CD14-positive monocyte (primary cell): ENCODE measurements at regions not wholly inside any gene's neighbourhood (a gene's known extent, or its start where the extent isn't known, plus 50 kb on each side); places are given as distances from the start of the nearest gene placed in this dataset.

Experiments used
- DNase-seq, 3 donors: peaks; one replicate each; pipeline ENCODE4 v3.0.0-alpha.2; 2011 to 2022
- H2AFZ ChIP-seq: 2 replicates; pipeline ENCODE4 v1.6.0; 2012; ENCODE audit warnings: mild to moderate bottlenecking, low read depth, low read length, inconsistent platforms; ENCODE audit not compliant: insufficient read depth, poor library complexity, severe bottlenecking
- H3K27ac ChIP-seq, 2 donors: 1 replicate in 1 of 2; 2 replicates in 1 of 2; pipeline ENCODE4 v1.5.1; 2012 to 2013; ENCODE audit warnings: low read length in 2 of 2, control low read depth in 1 of 2, inconsistent platforms in 1 of 2, low read depth in 1 of 2, mild to moderate bottlenecking in 1 of 2
- H3K27me3 ChIP-seq, 2 donors: one replicate each; pipeline versions ENCODE4 v1.6.0 to v1.6.1; 2011 to 2013; ENCODE audit warnings: low read length in 2 of 2; ENCODE audit not compliant: control insufficient read depth in 2 of 2, insufficient read depth in 2 of 2
- H3K36me3 ChIP-seq, 2 donors: replicated peaks in 1 of 2; 1 replicate in 1 of 2; 2 replicates in 1 of 2; pipeline versions ENCODE4 v1.5.1 to v1.6.1; 2012 to 2013; ENCODE audit warnings: low read length in 2 of 2, control low read depth in 1 of 2, inconsistent platforms in 1 of 2, mild to moderate bottlenecking in 1 of 2; ENCODE audit not compliant: insufficient read depth in 2 of 2, control insufficient read depth in 1 of 2
- H3K4me1 ChIP-seq, 2 donors: 1 replicate in 1 of 2; 2 replicates in 1 of 2; pipeline versions ENCODE4 v1.5.1 to v1.6.1; 2012 to 2013; ENCODE audit warnings: low read length in 2 of 2, control low read depth in 1 of 2, inconsistent platforms in 1 of 2, mild to moderate bottlenecking in 1 of 2, moderate library complexity in 1 of 2; ENCODE audit not compliant: insufficient read depth in 2 of 2, control insufficient read depth in 1 of 2
- H3K4me2 ChIP-seq: replicated peaks from 2 replicates; pipeline ENCODE3; 2012; ENCODE audit warnings: low read length, moderate library complexity, mild to moderate bottlenecking; ENCODE audit not compliant: poor library complexity, severe bottlenecking; ENCODE audit errors: extremely low read depth
- H3K4me3 ChIP-seq, 3 experiments: fragments of 200-600 bp in 1 of 3; sonication (generic) in 1 of 3; replicated peaks in 1 of 3; 1 replicate in 2 of 3; 2 replicates in 1 of 3; pipeline ENCODE4 v1.5.1; 2011 to 2013; ENCODE audit warnings: low read length in 3 of 3, mild to moderate bottlenecking in 3 of 3, control low read depth in 2 of 3, low read depth in 2 of 3, inconsistent platforms in 1 of 3, moderate library complexity in 1 of 3
- H3K79me2 ChIP-seq: 2 replicates; pipeline ENCODE4 v1.6.0; 2012; ENCODE audit warnings: mild to moderate bottlenecking, control low read depth, inconsistent platforms, low read length, moderate library complexity; ENCODE audit not compliant: insufficient read depth
- H3K9ac ChIP-seq: 2 replicates; pipeline ENCODE4 v1.6.0; 2017; ENCODE audit warnings: low read length, mild to moderate bottlenecking; ENCODE audit not compliant: insufficient read depth, poor library complexity, severe bottlenecking
- H3K9me3 ChIP-seq, 2 donors: replicated peaks in 1 of 2; 1 replicate in 1 of 2; 2 replicates in 1 of 2; pipeline versions ENCODE4 v1.5.1 to v1.6.1; 2012 to 2013; ENCODE audit warnings: low read length in 2 of 2, control low read depth in 1 of 2; ENCODE audit not compliant: control insufficient read depth in 1 of 2, insufficient read depth in 1 of 2
- H4K20me1 ChIP-seq: 2 replicates; pipeline ENCODE4 v1.6.0; 2012; ENCODE audit warnings: mild to moderate bottlenecking, low read length, control low read depth, moderate library complexity; ENCODE audit not compliant: insufficient read depth
- H3K27ac Mint-ChIP-seq, 7 donors: one replicate each; pipeline ENCODE4 v1.8.0; 2020; ENCODE audit warnings: mild to moderate bottlenecking in 7 of 7, mixed read lengths in 7 of 7, moderate library complexity in 6 of 7, inconsistent platforms in 2 of 7
- H3K27me3 Mint-ChIP-seq, 3 donors: one replicate each; pipeline ENCODE4 v1.8.0; 2021 to 2022; ENCODE audit warnings: low read depth in 3 of 3, mild to moderate bottlenecking in 3 of 3, mixed read lengths in 3 of 3, moderate library complexity in 3 of 3, inconsistent platforms in 1 of 3
- H3K36me3 Mint-ChIP-seq, 2 donors: one replicate each; pipeline ENCODE4 v1.8.0; 2020; ENCODE audit warnings: mixed read lengths in 2 of 2, inconsistent platforms in 1 of 2, mild to moderate bottlenecking in 1 of 2
- H3K4me1 Mint-ChIP-seq: one replicate; pipeline ENCODE4 v1.8.0; 2020; ENCODE audit warnings: mild to moderate bottlenecking, mixed read lengths
- H3K4me3 Mint-ChIP-seq, 2 donors: one replicate each; pipeline ENCODE4 v1.8.0; 2020; ENCODE audit warnings: mild to moderate bottlenecking in 2 of 2, mixed read lengths in 2 of 2, moderate library complexity in 1 of 2
- H3K9me3 Mint-ChIP-seq, 7 donors: one replicate each; pipeline ENCODE4 v1.8.0; 2020 to 2022; ENCODE audit warnings: mixed read lengths in 7 of 7, mild to moderate bottlenecking in 6 of 7, moderate library complexity in 6 of 7, inconsistent platforms in 2 of 7
- CTCF ChIP-seq: fragments of 200-600 bp; IDR thresholded peaks from one replicate; pipeline ENCODE4 v1.8.0; 2022; ENCODE audit warnings: antibody characterized with exemption, mild to moderate bottlenecking
- WGBS: methylation state at CpG from one replicate; pipeline ENCODE4 v1.1.5; 2013; ENCODE audit warnings: missing lambda C conversion rate; ENCODE audit not compliant: insufficient coverage; 5-methylcytosine and 5-hydroxymethylcytosine counted together
- intact Hi-C, 2 donors: fragments of 100-400 bp; cut with micrococcal nuclease; formaldehyde crosslinking; loops; one replicate each; pipeline versions ENCODE4 v1.15.0 to v1.15.1; 2023

- no peak overlapping the region for H3K4me2 ChIP-seq
- no peak overlapping the region for H3K9ac ChIP-seq
- Mint-ChIP-seq H3K4me3 (no peak overlapping the region), H3K4me1 (no peaks in the 10 kb centered on the region), H3K27me3 (peaks cover 5 to 14% (median 12%) of the 10 kb centered on the region in 3 donors), H3K27ac (peak overlapping the region in 1 of 7 donors; percentile 66), H3K9me3 (peaks cover 0 to 6% (median 0%) of the 10 kb centered on the region in 7 donors), H3K36me3 (no peaks in the 10 kb centered on the region)
- no peak for TF ChIP-seq CTCF
- no peaks in the 10 kb centered on the region for H4K20me1 ChIP-seq
- H3K79me2 ChIP-seq = no peaks in the 10 kb centered on the region
- no peak overlapping the region for H2AFZ ChIP-seq
- H3K4me3 ChIP-seq = no peak overlapping the region
- H3K9me3 ChIP-seq = no peaks in the 10 kb centered on the region
- no CpG with 5 or more reads among the region's 1 CpG for WGBS
- intact Hi-C loops = no loop called here
- no peak overlapping the region for H3K27ac ChIP-seq
- no peak for DNase-seq
- H3K36me3 ChIP-seq = no peaks in the 10 kb centered on the region
- no peaks in the 10 kb centered on the region for H3K27me3 ChIP-seq
- no peaks in the 10 kb centered on the region for H3K4me1 ChIP-seq
Observed at GRCh38 chr9:13569602-13570067, 290.1 kb upstream of the MPDZ start.

- Histone ChIP-seq H3K27ac (no peak overlapping the region), H3K79me2 (no peaks in the 10 kb centered on the region), H3K9ac (no peak overlapping the region), H3K36me3 (no peaks in the 10 kb centered on the region), H3K4me1 (no peaks in the 10 kb centered on the region), H3K4me3 (no peak overlapping the region), H3K27me3 (no peaks in the 10 kb centered on the region), H4K20me1 (no peaks in the 10 kb centered on the region), H3K4me2 (no peak overlapping the region), H3K9me3 (no peaks in the 10 kb centered on the region), H2AFZ (no peak overlapping the region)
- Mint-ChIP-seq H3K9me3 (peaks cover 0 to 6% (median 0%) of the 10 kb centered on the region in 7 donors), H3K36me3 (no peaks in the 10 kb centered on the region), H3K4me3 (peak overlapping the region in 1 of 2 donors; percentile 8), H3K27ac (peak overlapping the region in 1 of 7 donors; percentile 66), H3K4me1 (no peaks in the 10 kb centered on the region), H3K27me3 (peaks cover 5 to 14% (median 12%) of the 10 kb centered on the region in 3 donors)
- 3% methylated on average over 16 of the region's 18 CpGs for WGBS
- no peak for TF ChIP-seq CTCF
- intact Hi-C loops = no loop called here
- no peak for DNase-seq
Observed at GRCh38 chr9:13568841-13569601, 289.5 kb upstream of the MPDZ start.
